ENCODE measurements at regions not wholly inside any gene's neighbourhood (a gene's known extent, or its start where the extent isn't known, plus 50 kb on each side); places are given as distances from the start of the nearest gene placed in this dataset.

DNA sequence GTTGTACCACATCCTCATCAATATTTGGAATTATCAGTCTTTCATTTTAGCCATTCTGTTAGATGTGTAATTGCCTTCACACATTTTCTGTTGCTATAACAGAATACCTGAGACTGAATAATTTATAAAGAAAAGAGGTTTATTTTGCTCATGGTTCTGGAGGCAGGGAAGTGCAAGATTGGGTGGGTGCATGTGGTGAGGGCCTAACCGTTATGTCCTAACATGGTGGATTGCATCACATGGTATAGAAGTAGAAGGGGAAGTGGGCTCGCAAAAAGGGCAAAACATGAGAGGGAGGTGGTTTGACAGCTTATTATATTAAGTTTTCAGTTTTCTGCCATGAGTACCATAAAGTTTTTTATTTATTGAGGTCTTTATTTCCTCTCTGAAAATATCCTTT is 452.0 kb downstream of the ARL4A start:
- TF ChIP-seq POLR2A (IDR thresholded peaks at IDR 0.05) (no peak), CTCF (IDR thresholded peaks at IDR 0.05) (no peak)

Data from heart left ventricle (tissue), 13 donors.